NB4 (cell line): ENCODE measurements at regions not wholly inside any gene's neighbourhood (a gene's known extent, or its start where the extent isn't known, plus 50 kb on each side); places are given as distances from the start of the nearest gene placed in this dataset.

ENCODE experiments used
- DNase-seq: peaks from one replicate; pipeline ENCODE4 v3.0.0; 2010; ENCODE audit warnings: low read depth
- H3K4me3 ChIP-seq: one replicate; pipeline ENCODE4 v1.5.1; 2011; ENCODE audit warnings: mild to moderate bottlenecking, low read depth, low read length, moderate library complexity
- MYC ChIP-seq: IDR thresholded peaks from 2 replicates; pipeline ENCODE4 v1.6.1; 2011; ENCODE audit warnings: low read depth, low read length
- POLR2A ChIP-seq: IDR thresholded peaks from 2 replicates; pipeline ENCODE4 v1.6.1; 2011; ENCODE audit warnings: mild to moderate bottlenecking; ENCODE audit not compliant: insufficient read length; ENCODE audit errors: extremely low read depth
- TF ChIP-seq, protein P1 (sequence below): IDR thresholded peaks from one replicate; pipeline ENCODE4 v1.5.1; 2012; ENCODE audit warnings: low read depth, low read length
- TF ChIP-seq, protein P2 (sequence below): IDR thresholded peaks from 2 replicates; pipeline ENCODE4 v1.6.1; 2011; ENCODE audit warnings: low read depth, low read length

DNA sequence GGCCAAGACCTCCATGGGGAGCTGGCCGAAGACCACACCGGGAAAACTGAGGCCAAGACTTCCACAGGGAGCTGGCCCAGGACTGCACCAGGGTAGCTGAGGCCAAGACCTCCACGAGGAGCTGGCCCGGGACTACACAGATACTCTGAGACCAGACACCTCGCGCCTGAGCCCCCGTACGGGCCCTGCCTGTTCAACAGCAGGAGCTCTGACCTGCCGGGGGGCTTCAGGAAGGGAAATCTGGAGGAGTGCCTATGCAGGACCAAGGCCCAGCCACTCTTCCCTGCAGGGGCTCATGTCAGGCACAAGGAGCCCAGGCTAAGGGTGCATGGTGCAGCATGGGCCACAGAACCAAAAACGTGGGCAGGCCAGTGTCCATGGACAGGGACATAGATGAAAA is 151.6 kb downstream of the TMEM18 start:
- TF ChIP-seq, protein P1, sequence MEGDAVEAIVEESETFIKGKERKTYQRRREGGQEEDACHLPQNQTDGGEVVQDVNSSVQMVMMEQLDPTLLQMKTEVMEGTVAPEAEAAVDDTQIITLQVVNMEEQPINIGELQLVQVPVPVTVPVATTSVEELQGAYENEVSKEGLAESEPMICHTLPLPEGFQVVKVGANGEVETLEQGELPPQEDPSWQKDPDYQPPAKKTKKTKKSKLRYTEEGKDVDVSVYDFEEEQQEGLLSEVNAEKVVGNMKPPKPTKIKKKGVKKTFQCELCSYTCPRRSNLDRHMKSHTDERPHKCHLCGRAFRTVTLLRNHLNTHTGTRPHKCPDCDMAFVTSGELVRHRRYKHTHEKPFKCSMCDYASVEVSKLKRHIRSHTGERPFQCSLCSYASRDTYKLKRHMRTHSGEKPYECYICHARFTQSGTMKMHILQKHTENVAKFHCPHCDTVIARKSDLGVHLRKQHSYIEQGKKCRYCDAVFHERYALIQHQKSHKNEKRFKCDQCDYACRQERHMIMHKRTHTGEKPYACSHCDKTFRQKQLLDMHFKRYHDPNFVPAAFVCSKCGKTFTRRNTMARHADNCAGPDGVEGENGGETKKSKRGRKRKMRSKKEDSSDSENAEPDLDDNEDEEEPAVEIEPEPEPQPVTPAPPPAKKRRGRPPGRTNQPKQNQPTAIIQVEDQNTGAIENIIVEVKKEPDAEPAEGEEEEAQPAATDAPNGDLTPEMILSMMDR = no peak
- TF ChIP-seq POLR2A (no peak), MYC (no peak)
- TF ChIP-seq, protein P2, sequence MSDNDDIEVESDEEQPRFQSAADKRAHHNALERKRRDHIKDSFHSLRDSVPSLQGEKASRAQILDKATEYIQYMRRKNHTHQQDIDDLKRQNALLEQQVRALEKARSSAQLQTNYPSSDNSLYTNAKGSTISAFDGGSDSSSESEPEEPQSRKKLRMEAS = no peak
- H3K4me3 ChIP-seq = no peak overlapping the region
- DNase-seq = no peak

DNA sequence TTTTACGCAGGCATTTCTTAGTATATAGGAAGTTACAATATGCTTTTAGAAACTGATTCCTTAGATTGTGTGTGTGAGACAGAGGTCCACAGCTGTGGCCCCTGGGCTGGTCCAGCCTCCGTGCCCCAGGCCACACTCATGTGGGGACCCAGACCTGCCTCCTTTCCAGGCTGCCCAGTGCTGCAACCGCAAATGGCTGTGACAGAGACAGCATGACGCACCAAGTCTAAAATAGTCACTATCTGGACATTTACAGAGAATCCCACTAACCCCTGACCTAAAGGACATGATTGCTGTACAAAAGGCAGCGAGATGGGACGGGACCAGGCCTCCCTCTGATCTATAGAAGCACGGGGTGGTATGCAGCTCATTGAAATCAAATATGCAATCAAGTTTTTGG is 152.2 kb downstream of the TMEM18 start:
- TF ChIP-seq, protein P2 = no peak

DNA sequence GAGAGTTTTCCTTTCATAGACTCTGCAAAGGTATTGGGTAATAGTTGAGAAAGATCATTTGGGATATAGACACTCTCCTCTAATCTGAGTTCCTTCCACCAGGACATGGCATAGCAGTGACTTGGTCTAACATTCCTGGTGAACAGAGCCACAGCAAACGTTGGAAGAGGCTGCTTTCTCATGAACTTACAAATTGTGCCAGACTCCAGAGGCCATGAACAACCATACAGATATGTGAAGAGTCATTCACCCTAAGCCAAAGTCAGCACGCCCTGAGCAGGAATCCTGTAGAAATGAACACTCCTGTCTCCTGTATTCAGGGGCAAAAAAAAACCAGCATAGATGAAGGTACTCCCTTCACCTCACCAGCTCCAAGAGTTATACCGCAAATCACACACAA is 152.8 kb downstream of the TMEM18 start:
- TF ChIP-seq MYC (no peak), POLR2A (no peak)
- TF ChIP-seq, protein P1 = no peak
- TF ChIP-seq, protein P2 = no peak
- no peak for DNase-seq
- H3K4me3 ChIP-seq = no peak overlapping the region

More for the DNA sequence above, 152.2 kb downstream of the TMEM18 start:
- H3K4me3 ChIP-seq = no peak overlapping the region
- DNase-seq = no peak

DNA sequence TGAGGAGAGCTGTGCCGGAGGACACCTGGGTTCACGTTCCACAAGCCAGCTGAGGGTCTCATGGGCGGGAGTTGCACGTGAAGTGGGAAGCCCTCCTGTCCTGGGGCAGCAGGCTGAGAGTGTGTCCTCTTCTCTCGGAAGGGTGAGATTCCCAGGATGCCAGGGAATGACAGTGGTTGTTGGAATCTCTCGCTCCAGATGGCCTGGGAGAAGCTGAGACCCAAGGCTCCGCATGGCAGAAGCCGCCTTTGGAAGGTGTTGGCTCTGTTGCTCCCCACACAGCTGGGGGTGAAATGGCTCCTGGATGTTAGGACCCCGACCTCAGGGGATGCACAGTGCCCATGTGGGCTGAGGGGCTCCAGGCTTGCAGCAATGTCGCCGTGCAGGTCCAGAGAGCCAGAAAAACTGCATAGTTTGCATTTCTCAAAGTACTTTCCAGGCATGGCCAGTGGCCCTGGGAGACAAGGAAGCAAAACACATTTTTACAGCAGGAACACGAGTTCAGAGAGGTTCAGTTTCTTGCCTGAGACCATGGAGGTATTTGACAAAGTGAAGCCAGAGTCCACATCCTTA is 153.4 kb downstream of the TMEM18 start:
- H3K4me3 ChIP-seq = no peak overlapping the region
- TF ChIP-seq, protein P2 = no peak
- no peak for TF ChIP-seq MYC
- TF ChIP-seq, protein P1 = no peak
- TF ChIP-seq POLR2A = no peak

DNA sequence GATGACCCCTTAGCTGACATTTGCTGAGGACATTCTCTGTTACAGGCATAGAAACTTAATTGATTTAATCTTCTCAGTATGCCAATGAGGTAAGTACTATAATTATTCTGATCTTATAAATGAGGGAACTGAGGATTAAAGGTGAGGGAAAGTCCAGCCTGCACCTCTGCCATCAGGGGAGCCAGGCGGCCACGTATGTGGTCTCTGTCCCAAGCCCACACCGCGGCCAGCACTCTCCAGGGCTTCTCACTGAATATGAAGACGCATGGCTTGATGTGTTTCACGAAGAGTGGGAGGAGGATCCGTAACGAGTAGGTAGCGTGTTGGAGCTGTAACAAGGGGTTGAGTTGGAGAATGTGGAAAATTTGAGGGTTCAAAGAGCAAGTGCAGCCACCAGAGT is 154.4 kb downstream of the TMEM18 start:
- no peak for DNase-seq
- TF ChIP-seq POLR2A (no peak), MYC (no peak)
- TF ChIP-seq, protein P1 = no peak
- TF ChIP-seq, protein P2 = no peak
- no peak overlapping the region for H3K4me3 ChIP-seq

More for the DNA sequence above, 153.4 kb downstream of the TMEM18 start:
- no peak for DNase-seq

DNA sequence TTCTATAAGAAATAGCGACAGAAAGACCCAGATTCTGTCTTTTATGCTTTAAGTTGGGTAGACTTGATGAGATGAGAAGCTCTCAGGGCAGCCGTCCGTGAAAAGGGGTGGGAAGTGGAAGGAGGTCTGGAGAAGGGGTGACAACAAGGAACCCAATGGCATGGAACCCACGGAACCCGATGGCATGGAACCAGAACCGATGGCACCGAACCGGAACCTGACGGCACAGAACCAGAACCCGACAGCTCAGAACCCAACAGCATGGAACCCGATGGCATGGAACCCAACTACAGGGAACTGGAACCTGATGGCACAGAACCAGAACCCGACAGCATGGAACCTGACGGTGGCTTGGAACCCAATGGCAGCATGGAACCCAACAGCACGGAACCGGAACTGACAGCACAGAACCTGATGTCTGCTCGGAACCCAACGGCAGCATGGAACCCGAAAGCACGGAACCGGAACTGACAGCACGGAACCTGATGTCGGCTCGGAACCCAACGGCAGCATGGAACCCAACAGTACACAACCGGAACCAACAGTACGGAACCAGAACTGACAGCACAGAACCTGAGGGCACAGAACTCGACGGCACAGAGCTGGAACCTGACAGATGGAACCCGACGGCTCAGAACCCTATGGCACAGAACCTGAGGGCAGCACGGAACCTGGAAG is 155.2 kb downstream of the TMEM18 start:
- TF ChIP-seq MYC (no peak), POLR2A (no peak)
- TF ChIP-seq, protein P1 = no peak
- TF ChIP-seq, protein P2 = no peak
- no peak overlapping the region for H3K4me3 ChIP-seq
- DNase-seq = no peak
